Fibroblast of pulmonary artery (primary cell): ENCODE measurements at regions not wholly inside any gene's neighbourhood (a gene's known extent, or its start where the extent isn't known, plus 50 kb on each side); places are given as distances from the start of the nearest gene placed in this dataset.
"Not testable (repeated sequence)": the region's sequence is repeated elsewhere in the genome, so short reads cannot be mapped to it uniquely, and the experiment has no call there.

Experiments used
- DNase-seq: peaks from one replicate; pipeline ENCODE4 v3.0.0-alpha.2; 2010; ENCODE audit warnings: low read depth
- H3K4me3 ChIP-seq: replicated peaks from 2 replicates; pipeline ENCODE4 v1.5.1; 2011; ENCODE audit warnings: low read depth, mild to moderate bottlenecking, control low read depth, low read length, moderate library complexity
- CTCF ChIP-seq: IDR thresholded peaks from 2 replicates; pipeline ENCODE4 v1.5.1; 2011; ENCODE audit warnings: mild to moderate bottlenecking, control low read depth, low read length, inconsistent platforms; ENCODE audit errors: missing control alignments

- H3K4me3 ChIP-seq, result no peak overlapping the region
- no peak for DNase-seq
- no peak for TF ChIP-seq CTCF
Observed at GRCh38 chr21:24420689-24421088, 1186.6 kb downstream of the MRPL39 start.

GRCh38 chr21:24419641-24420040, 1187.6 kb downstream of the MRPL39 start:
- H3K4me3 ChIP-seq, DNase-seq: not testable (repeated sequence)

DNA sequence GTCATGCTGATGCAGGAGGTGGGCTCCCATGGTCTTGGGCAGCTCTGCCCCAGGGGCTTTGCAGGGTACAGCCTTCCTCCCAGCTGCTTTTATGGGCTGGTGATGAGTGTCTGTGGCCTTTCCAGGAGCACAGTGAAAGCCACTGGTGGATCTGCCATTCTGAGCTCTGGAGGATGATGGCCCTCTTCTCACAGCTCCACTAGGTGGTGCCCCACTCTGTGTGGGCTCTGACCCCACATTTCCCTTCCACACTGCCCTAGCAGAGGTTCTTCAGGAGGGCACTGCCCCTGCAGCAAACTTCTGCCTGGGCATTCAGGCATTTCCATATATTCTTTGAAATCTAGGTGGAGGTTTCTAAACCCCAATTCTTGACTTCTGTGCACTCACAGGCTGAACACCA, 1188.6 kb downstream of the MRPL39 start:
- no peak for DNase-seq
- TF ChIP-seq CTCF, result no peak
- no peak overlapping the region for H3K4me3 ChIP-seq

DNA sequence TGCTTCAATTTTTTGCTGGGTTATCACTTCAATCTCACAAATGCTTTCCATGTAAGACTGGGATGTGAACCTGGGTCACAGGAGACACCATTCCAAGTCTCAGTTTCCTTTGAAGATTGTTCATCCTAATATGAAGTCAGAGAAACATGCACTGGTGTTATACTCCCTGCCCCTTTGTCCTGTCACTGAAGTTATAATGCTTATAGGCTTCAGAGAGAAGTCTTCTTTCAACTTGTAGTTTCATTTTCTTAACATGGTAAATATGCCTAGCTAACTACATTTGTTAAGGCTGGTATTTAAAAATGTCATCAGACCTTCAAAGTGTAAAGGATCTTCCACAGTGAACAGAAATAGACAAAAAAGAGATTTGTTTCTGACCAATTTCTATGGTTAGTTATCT, 1195.9 kb downstream of the MRPL39 start:
- H3K4me3 ChIP-seq, result no peak overlapping the region
- no peak for DNase-seq
- TF ChIP-seq CTCF, result no peak

GRCh38 chr21:24403221-24403620, 1204.1 kb downstream of the MRPL39 start:
- TF ChIP-seq CTCF, result no peak
- no peak for DNase-seq

DNA sequence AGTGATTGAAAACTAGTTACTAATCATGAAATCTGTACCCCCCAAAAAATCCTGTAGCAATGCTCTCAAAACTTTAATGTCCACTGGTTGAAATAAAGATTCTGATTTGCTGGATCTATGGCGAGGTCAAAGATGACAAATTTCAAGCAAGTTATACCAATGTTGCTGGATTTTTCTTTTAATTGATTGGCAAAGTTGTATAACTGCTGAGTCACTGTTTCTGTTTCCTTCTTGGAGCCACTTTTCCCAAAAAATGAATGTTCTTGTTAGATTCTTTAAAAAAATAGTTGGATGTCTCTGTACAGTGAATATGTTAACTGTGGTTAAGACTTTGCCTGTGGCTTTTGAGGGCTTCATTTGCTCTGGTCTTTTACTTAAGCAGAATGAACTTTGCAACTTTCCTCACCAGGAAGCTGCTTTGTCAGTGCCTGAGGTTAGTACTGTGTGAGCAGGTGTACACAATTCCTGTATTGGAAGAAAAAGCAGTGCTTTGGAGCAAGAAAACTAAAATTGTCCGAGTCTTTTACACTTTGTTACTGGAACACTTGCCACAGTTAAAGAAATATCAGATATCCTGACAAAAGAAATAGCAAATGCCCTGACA, 1211.9 kb downstream of the MRPL39 start:
- no peak overlapping the region for H3K4me3 ChIP-seq
- no peak for DNase-seq
- no peak for TF ChIP-seq CTCF

More at GRCh38 chr21:24403221-24403620, 1204.1 kb downstream of the MRPL39 start:
- H3K4me3 ChIP-seq, result no peak overlapping the region

DNA sequence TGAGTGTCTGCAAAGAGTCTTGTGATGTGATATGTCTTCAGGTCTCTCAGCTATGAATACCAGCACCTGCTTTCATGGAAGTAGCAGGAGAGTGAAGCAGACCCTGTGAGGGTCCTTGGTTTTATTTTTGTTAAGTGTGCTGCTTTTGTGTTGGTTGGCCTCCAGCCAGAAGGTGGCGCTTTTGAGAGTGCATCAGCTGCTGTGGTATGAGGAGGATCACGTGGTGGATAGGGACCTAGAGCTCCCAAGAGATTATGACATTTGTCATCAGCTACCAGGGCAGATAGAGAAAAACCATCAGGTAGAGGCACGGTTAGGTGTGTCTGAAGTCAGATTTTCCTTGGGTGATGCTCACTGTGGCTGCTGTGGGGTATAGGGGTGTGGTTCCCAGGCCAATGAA, 1232.1 kb downstream of the MRPL39 start:
- TF ChIP-seq CTCF, result no peak

GRCh38 chr21:24372506-24372905, 1234.8 kb downstream of the MRPL39 start:
- no peak for TF ChIP-seq CTCF
- no peak overlapping the region for H3K4me3 ChIP-seq
- no peak for DNase-seq

More for the DNA sequence above, 1232.1 kb downstream of the MRPL39 start:
- no peak overlapping the region for H3K4me3 ChIP-seq
- no peak for DNase-seq
